B cell (primary cell): ENCODE measurements at regions not wholly inside any gene's neighbourhood (a gene's known extent, or its start where the extent isn't known, plus 50 kb on each side); places are given as distances from the start of the nearest gene placed in this dataset.
"Not testable (repeated sequence)": the region's sequence is repeated elsewhere in the genome, so short reads cannot be mapped to it uniquely, and the experiment has no call there.

Experiments
- ATAC-seq: fragments of 200-7000 bp; cut with Tn5 transposase; one replicate; pipeline ENCODE4 v1.10.0; 2021; ENCODE audit warnings: low read depth, mild to moderate bottlenecking, moderate number of reproducible peaks, moderate library complexity
- CTCF ChIA-PET: fragments of 350-600 bp; sonication (Branson Sonifier 250); formaldehyde crosslinking; loops from one replicate; lab custom pipeline; 2021; ENCODE audit warnings: antibody characterized with exemption, inconsistent platforms; lab: Charles Lee
- POLR2A ChIA-PET: fragments of 350-600 bp; sonication (Branson Sonifier 250); formaldehyde crosslinking; loops from one replicate; lab custom pipeline; 2021; ENCODE audit warnings: antibody characterized with exemption; lab: Charles Lee
- DNase-seq: peaks from one replicate; pipeline ENCODE4 v3.0.0; 2013
- H2AFZ ChIP-seq: 2 replicates; pipeline ENCODE4 v1.6.1; 2012; ENCODE audit warnings: mild to moderate bottlenecking, low read depth, low read length; ENCODE audit not compliant: insufficient read depth, poor library complexity, severe bottlenecking
- H3K27ac ChIP-seq, 2 donors: 1 replicate in 1 of 2; 2 replicates in 1 of 2; pipeline ENCODE4 v1.5.1; 2012 to 2013; ENCODE audit warnings: low read length in 2 of 2, mild to moderate bottlenecking in 2 of 2, moderate library complexity in 1 of 2
- H3K27me3 ChIP-seq, 4 experiments: fragments of 200-600 bp in 1 of 4; sonication (generic) in 1 of 4; replicated peaks in 1 of 4; 1 replicate in 2 of 4; 2 replicates in 2 of 4; pipeline versions ENCODE4 v1.6.1 to v1.7.0; 2013 to 2016; ENCODE audit warnings: low read length in 3 of 4, mild to moderate bottlenecking in 2 of 4, mixed read lengths in 1 of 4, moderate library complexity in 1 of 4; ENCODE audit not compliant: insufficient read depth in 4 of 4, control insufficient read depth in 3 of 4; ENCODE audit errors: control extremely low read depth in 1 of 4
- H3K36me3 ChIP-seq, 2 experiments: replicated peaks in 1 of 2; 1 replicate in 1 of 2; 2 replicates in 1 of 2; pipeline versions ENCODE4 v1.6.1 to v1.7.1; 2013; ENCODE audit warnings: low read length in 1 of 2; ENCODE audit not compliant: insufficient read depth in 2 of 2, control insufficient read depth in 1 of 2; ENCODE audit errors: control extremely low read depth in 1 of 2, extremely low read depth in 1 of 2
- H3K4me1 ChIP-seq, 2 donors: fragments of 200-600 bp in 1 of 2; sonication (generic) in 1 of 2; 1 replicate in 1 of 2; 2 replicates in 1 of 2; pipeline versions ENCODE4 v1.5.1 to v1.6.1; 2013 to 2017; ENCODE audit warnings: low read length in 2 of 2; ENCODE audit not compliant: control insufficient read depth in 2 of 2, insufficient read depth in 2 of 2
- H3K4me2 ChIP-seq: replicated peaks from 2 replicates; pipeline ENCODE3; 2012; ENCODE audit warnings: mild to moderate bottlenecking, low read depth, low read length; ENCODE audit not compliant: poor library complexity, severe bottlenecking
- H3K4me3 ChIP-seq, 5 experiments: fragments of 200-600 bp in 1 of 5; sonication (generic) in 1 of 5; 1 replicate in 3 of 5; 2 replicates in 2 of 5; pipeline versions ENCODE4 v1.5.1 to v1.7.0; 2011 to 2016; ENCODE audit warnings: low read length in 4 of 5, mild to moderate bottlenecking in 4 of 5, low read depth in 2 of 5, control low read depth in 1 of 5, moderate library complexity in 1 of 5; ENCODE audit not compliant: insufficient read depth in 1 of 5; ENCODE audit errors: control extremely low read depth in 1 of 5, extremely low read depth in 1 of 5
- H3K79me2 ChIP-seq: fragments of 200-600 bp; sonication (generic); one replicate; pipeline ENCODE4 v1.6.0; 2016; ENCODE audit warnings: low read length; ENCODE audit not compliant: control insufficient read depth, insufficient read depth
- H3K9ac ChIP-seq: fragments of 200-600 bp; sonication (generic); 2 replicates; pipeline ENCODE4 v1.6.1; 2017; ENCODE audit warnings: mild to moderate bottlenecking, low read length, moderate library complexity
- H3K9me3 ChIP-seq, 3 donors: one replicate each; pipeline versions ENCODE4 v1.6.1 to v1.7.1; 2013; ENCODE audit warnings: low read length in 2 of 3; ENCODE audit not compliant: control insufficient read depth in 2 of 3, insufficient read depth in 1 of 3; ENCODE audit errors: control extremely low read depth in 1 of 3
- H4K20me1 ChIP-seq: 2 replicates; pipeline ENCODE4 v1.6.0; 2012; ENCODE audit warnings: mild to moderate bottlenecking, low read length; ENCODE audit not compliant: insufficient read depth, control insufficient read depth, poor library complexity, severe bottlenecking
- H3K27ac Mint-ChIP-seq: one replicate; pipeline ENCODE4 v1.8.0; 2021; ENCODE audit warnings: mixed read lengths
- H3K27me3 Mint-ChIP-seq: one replicate; pipeline ENCODE4 v1.8.0; 2021; ENCODE audit warnings: mixed read lengths
- H3K4me1 Mint-ChIP-seq: one replicate; pipeline ENCODE4 v1.8.0; 2021; ENCODE audit warnings: mixed read lengths
- H3K4me3 Mint-ChIP-seq: one replicate; pipeline ENCODE4 v1.8.0; 2021; ENCODE audit warnings: mixed read lengths
- H3K9me3 Mint-ChIP-seq: one replicate; pipeline ENCODE4 v1.8.0; 2022; ENCODE audit warnings: mixed read lengths; ENCODE audit not compliant: insufficient read depth
- EZH2 ChIP-seq: IDR thresholded peaks from 2 replicates; pipeline ENCODE4 v1.6.1; 2012; ENCODE audit warnings: borderline replicate concordance, low read depth, mild to moderate bottlenecking, moderate library complexity, low read length; ENCODE audit not compliant: insufficient read depth, poor library complexity, severe bottlenecking
- WGBS: methylation state at CpG from one replicate; pipeline ENCODE4 v1.1.5; 2013; ENCODE audit warnings: missing lambda C conversion rate; ENCODE audit not compliant: insufficient coverage; 5-methylcytosine and 5-hydroxymethylcytosine counted together
- intact Hi-C: fragments of 100-400 bp; cut with micrococcal nuclease; formaldehyde crosslinking; loops from one replicate; pipeline ENCODE4 v1.10.0; 2022
- TF ChIP-seq, protein P1 (sequence below): fragments of 200-600 bp; IDR thresholded peaks from one replicate; pipeline ENCODE4 v1.8.0; 2022; ENCODE audit warnings: antibody characterized with exemption, mild to moderate bottlenecking

GRCh38 chr6:14386668-14387067 lies 269.1 kb downstream of the CD83 start:
- peak; percentile 51 for DNase-seq
- Histone ChIP-seq H4K20me1 (no peaks in the 10 kb centered on the region), H3K4me1 (peaks cover 33 to 37% of the 10 kb centered on the region in 2 donors), H3K36me3 (no peaks in the 10 kb centered on the region), H3K27me3 (no peaks in the 10 kb centered on the region), H3K27ac (peak overlapping the region in 1 of 2 donors; percentile 23), H3K9me3 (peaks cover 0 to 3% (median 0%) of the 10 kb centered on the region in 3 donors), H2AFZ (peak overlapping the region; percentile 40), H3K4me2 (peak overlapping the region; percentile 31), H3K79me2 (no peaks in the 10 kb centered on the region), H3K4me3 (no peak overlapping the region), H3K9ac (no peak overlapping the region)
- intact Hi-C loops: no loop called here
- TF ChIP-seq, protein P1, sequence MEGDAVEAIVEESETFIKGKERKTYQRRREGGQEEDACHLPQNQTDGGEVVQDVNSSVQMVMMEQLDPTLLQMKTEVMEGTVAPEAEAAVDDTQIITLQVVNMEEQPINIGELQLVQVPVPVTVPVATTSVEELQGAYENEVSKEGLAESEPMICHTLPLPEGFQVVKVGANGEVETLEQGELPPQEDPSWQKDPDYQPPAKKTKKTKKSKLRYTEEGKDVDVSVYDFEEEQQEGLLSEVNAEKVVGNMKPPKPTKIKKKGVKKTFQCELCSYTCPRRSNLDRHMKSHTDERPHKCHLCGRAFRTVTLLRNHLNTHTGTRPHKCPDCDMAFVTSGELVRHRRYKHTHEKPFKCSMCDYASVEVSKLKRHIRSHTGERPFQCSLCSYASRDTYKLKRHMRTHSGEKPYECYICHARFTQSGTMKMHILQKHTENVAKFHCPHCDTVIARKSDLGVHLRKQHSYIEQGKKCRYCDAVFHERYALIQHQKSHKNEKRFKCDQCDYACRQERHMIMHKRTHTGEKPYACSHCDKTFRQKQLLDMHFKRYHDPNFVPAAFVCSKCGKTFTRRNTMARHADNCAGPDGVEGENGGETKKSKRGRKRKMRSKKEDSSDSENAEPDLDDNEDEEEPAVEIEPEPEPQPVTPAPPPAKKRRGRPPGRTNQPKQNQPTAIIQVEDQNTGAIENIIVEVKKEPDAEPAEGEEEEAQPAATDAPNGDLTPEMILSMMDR: no peak
- TF ChIP-seq EZH2: no peak
- ATAC-seq: no peak
- CTCF ChIA-PET: interaction anchor here (1.1 kb wide), 1 partner anchor 9 kb away, joined by 3 read pairs; no protein-coding TSS in a partner anchor
- POLR2A ChIA-PET: no interaction called here
- Mint-ChIP-seq H3K27me3 (no peaks in the 10 kb centered on the region), H3K4me1 (peaks cover 42% of the 10 kb centered on the region), H3K27ac (peak overlapping the region; percentile 12), H3K9me3 (no peaks in the 10 kb centered on the region), H3K4me3 (no peak overlapping the region)
- 0% methylated on average over 1 of the region's 4 CpGs for whole genome bisulfite sequencing

GRCh38 chr6:14388371-14388770 lies 270.8 kb downstream of the CD83 start:
- ChIA-PET POLR2A (interaction anchor here (0.6 kb wide), 1 partner anchor 319 kb away, joined by 3 read pairs; no protein-coding TSS in a partner anchor), CTCF (no interaction called here)
- TF ChIP-seq, protein P1: no peak
- TF ChIP-seq EZH2: no peak
- H3K9me3 ChIP-seq: peaks cover 0 to 3% (median 0%) of the 10 kb centered on the region in 3 donors
- no peak overlapping the region for H3K4me2 ChIP-seq
- no peaks in the 10 kb centered on the region for H3K27me3 ChIP-seq
- intact Hi-C loops: no loop called here
- Mint-ChIP-seq H3K4me1 (peaks cover 25% of the 10 kb centered on the region), H3K27ac (no peak overlapping the region), H3K9me3 (no peaks in the 10 kb centered on the region), H3K27me3 (no peaks in the 10 kb centered on the region), H3K4me3 (no peak overlapping the region)
- peaks cover 16 to 20% of the 10 kb centered on the region in 2 donors for H3K4me1 ChIP-seq
- no peak overlapping the region for H3K27ac ChIP-seq
- no peaks in the 10 kb centered on the region for H3K79me2 ChIP-seq
- no peaks in the 10 kb centered on the region for H3K36me3 ChIP-seq
- DNase-seq (no peak), ATAC-seq (no peak)
- no peak overlapping the region for H3K4me3 ChIP-seq
- H3K9ac ChIP-seq: no peak overlapping the region
- no peaks in the 10 kb centered on the region for H4K20me1 ChIP-seq
- H2AFZ ChIP-seq: no peak overlapping the region
- no CpG with 5 or more reads among the region's 2 CpGs for WGBS

- H3K9me3 ChIP-seq, H3K4me3 ChIP-seq, H3K36me3 ChIP-seq, H3K9ac ChIP-seq, H4K20me1 ChIP-seq, POLR2A ChIA-PET, H3K27me3 Mint-ChIP-seq, H3K27ac ChIP-seq, H3K79me2 ChIP-seq, H3K9me3 Mint-ChIP-seq, DNase-seq, H3K27ac Mint-ChIP-seq, H3K27me3 ChIP-seq, intact Hi-C loops, H2AFZ ChIP-seq, ATAC-seq, H3K4me2 ChIP-seq, H3K4me3 Mint-ChIP-seq: not testable (repeated sequence)
- peaks cover 11 to 12% of the 10 kb centered on the region in 2 donors for H3K4me1 ChIP-seq
- 94% methylated on average over 2 of the region's 2 CpGs for WGBS
- peaks cover 15% of the 10 kb centered on the region for H3K4me1 Mint-ChIP-seq
- CTCF ChIA-PET: interaction anchor here (0.8 kb wide), 1 partner anchor 29 kb away, joined by 3 read pairs; no protein-coding TSS in a partner anchor
Measured at GRCh38 chr6:14389776-14390175, 272.2 kb downstream of the CD83 start.
